HG02759 (cell line): ENCODE measurements at regions not wholly inside any gene's neighbourhood (a gene's known extent, or its start where the extent isn't known, plus 50 kb on each side); places are given as distances from the start of the nearest gene placed in this dataset.
"Not testable (repeated sequence)": the region's sequence is repeated elsewhere in the genome, so short reads cannot be mapped to it uniquely, and the experiment has no call there.

ENCODE experiments used
- ATAC-seq: cut with Tn5 transposase; IDR thresholded peaks from one replicate; pipeline ENCODE4 v1.9.1; 2021; ENCODE audit warnings: mild to moderate bottlenecking, moderate library complexity; ENCODE audit not compliant: unreplicated experiment

GRCh38 chr6:140382355-140382754 lies 1007.9 kb upstream of the CITED2 start:
- no peak for ATAC-seq

- no peak for ATAC-seq
These were observed 1006.2 kb upstream of the CITED2 start for GRCh38 chr6:140380427-140381218.

GRCh38 chr6:140379919-140380318 lies 1005.5 kb upstream of the CITED2 start:
- ATAC-seq: no peak

DNA sequence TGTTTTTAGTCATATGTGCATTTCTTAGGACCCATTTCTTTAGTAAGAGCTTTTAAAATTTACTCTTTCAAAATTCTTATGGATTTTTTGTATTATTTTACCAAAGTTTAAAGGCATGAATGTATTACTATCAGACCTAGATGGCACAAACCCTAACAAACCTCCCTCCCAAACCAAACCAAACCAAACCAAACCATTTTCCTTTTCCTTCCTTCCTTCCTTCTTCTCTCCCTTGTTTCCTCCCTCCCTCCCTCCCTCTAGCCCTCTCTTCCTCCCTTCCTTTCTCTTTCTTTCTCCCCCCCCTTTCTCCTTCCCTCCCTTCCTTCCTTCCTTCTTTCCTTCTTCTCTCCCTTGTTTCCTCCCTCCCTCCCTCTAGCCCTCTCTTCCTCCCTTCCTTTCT lies 1001.8 kb upstream of the CITED2 start:
- ATAC-seq: no peak

- ATAC-seq: not testable (repeated sequence)
These were observed 999.3 kb upstream of the CITED2 start for GRCh38 chr6:140373728-140374127.

- no peak for ATAC-seq
These were observed 997.6 kb upstream of the CITED2 start for GRCh38 chr6:140372064-140372463.

- no peak for ATAC-seq
These were observed 996.8 kb upstream of the CITED2 start for GRCh38 chr6:140370976-140371870.

GRCh38 chr6:140370441-140370840 lies 996.0 kb upstream of the CITED2 start:
- no peak for ATAC-seq

DNA sequence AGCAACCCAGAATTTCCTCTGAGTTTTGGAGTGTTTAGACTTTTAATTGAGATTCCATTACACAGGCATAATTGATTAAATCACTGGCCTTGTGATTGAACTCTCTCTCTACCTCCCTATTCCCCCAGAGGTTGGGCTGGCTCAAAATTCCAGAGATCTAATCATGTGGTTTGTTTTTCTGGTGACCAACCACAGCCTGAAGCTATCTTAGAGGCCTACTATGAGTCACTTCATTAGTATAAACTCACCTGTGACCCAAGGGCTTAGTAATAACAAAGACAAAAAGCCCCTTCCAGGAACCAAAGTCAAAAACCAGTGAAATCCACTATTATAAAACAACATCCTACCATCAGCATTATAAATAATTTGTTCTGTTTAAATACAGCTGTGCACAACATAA lies 992.5 kb upstream of the CITED2 start:
- ATAC-seq: no peak

- ATAC-seq: no peak
These were observed 990.5 kb upstream of the CITED2 start for GRCh38 chr6:140364916-140365315.

GRCh38 chr6:140360651-140361050 lies 986.2 kb upstream of the CITED2 start:
- no peak for ATAC-seq

DNA sequence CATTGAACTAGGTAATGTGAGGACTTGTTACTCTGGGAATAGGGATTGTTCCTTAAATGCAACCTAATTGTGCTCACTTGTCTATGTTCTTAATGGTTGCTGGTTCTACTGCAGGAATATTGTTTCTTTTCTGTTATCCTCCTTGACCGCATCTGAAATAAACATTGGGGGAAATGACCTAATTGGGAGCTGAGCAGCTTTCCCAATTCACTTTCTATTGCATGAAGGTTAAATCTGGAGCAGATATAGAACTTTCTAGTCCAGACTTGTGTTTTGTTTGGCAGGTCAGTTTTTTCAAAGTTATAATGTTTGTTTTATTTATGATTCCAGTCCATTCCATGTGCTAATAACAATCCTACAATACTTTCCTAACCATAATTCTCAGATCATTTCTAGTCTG lies 981.0 kb upstream of the CITED2 start:
- no peak for ATAC-seq

- no peak for ATAC-seq
These were observed 979.8 kb upstream of the CITED2 start for GRCh38 chr6:140354296-140354695.

- ATAC-seq: no peak
These were observed 979.1 kb upstream of the CITED2 start for GRCh38 chr6:140353536-140353935.

GRCh38 chr6:140346428-140346827 lies 972.0 kb upstream of the CITED2 start:
- no peak for ATAC-seq

DNA sequence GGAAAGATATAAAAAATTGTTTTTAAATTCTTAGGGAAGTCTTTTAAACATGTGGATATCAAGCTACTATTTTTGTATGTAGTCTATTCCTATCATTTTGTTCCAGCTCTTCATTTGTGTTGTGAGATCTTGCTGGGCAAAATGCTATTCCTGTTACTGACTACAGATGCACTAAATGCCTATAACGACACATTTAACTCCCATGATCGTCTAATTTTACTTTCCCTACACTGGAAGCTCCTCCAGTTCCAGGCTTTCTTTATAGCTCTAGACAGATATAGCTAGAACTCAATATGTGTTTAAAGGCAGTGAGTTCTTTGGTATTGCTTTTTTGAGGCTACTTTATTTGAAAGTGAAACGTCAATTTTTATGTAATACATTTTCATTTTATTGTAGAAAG lies 971.5 kb upstream of the CITED2 start:
- ATAC-seq: no peak

DNA sequence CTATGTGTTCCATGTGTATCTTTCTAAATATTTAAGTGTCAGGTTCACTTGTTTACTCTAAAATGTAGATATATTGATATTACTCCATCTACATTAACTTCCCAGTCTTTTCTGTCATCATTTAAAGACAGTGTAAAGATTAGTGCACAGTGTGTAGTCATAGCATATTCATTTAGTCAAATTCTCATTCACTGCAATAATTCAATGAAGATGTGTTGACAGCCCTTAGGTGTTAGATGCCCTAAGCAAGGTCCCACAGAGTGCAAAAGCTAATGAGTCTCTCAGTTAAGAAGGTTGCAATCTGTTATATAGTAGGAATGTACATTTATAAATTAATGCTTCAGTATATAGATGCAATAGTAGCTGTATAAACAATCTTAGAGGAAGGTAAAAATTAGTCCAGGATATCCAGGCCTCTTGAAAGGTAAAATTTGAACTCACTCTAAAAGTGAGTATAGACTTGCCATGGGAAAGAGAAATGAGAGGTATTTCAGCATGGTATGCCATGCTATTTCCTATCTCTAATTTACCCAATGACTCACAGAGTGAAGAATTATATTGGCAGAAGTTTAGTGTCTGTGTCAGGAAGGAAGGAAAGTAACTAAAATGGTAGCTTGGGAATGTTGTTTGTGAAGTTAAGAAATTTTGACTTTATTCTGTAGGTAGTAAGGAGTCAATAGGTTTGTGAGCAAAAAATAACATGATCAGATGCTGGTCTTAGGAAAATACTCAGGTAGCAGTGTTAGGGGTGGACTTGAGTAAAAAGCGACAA lies 969.9 kb upstream of the CITED2 start:
- no peak for ATAC-seq

DNA sequence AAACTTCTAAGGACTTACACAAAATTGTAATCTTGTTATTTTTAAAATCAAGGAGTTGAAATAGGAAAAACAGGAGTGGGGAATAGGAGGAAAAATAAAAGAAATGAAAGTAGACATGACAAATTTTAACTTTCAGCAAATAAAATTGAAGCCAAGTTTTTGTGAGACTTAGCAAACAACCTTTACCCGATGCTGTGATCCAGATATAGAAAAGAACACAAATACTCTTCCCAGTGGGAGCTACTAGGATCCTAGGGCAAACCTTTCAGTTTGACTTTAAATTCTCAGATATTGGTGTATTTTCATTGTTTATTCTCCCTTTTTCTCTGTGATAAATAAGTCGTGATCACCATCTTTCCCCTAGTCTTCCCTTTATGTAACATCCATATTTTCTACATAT lies 968.7 kb upstream of the CITED2 start:
- ATAC-seq: no peak

- no peak for ATAC-seq
These were observed 966.8 kb upstream of the CITED2 start for GRCh38 chr6:140341272-140341671.

DNA sequence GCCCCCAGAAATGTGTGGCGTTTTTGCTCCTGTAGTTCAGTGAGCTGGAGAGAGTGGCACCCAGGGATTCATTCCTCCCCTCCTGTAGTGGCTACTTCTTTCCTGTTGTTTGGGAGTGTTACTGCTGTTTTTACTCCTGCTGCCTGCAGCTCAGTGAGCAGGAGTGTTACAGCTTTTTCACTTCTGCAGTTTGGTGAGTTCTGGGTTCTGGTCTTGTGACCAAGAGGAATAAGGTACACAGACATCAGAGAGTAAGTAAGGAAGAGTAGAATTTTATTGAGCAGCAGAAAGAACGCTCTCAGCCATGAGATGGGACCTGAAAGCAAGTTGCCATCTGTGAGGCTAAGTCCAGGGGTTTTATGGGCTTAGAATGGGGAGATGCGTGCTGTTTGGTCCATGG lies 966.3 kb upstream of the CITED2 start:
- no peak for ATAC-seq

DNA sequence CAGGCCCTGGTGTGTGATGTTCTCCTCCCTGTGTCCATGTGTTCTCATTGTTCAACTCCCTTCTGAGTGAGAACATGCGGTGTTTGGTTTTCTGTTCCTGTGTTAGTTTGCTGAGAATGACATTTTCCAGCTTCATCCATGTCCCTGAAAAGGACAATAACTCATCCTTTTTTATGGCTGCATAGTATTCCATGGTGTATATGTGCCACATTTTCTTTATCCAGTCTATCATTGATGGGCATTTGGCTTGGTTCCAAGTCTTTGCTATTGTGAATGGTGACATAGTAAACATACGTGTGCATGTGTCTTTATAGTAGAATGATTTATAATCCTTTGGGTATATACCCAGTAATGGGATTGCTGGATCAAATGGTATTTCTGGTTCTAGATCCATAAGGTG lies 964.6 kb upstream of the CITED2 start:
- not testable (repeated sequence) for ATAC-seq
